ENCODE measurements at regions not wholly inside any gene's neighbourhood (a gene's known extent, or its start where the extent isn't known, plus 50 kb on each side); places are given as distances from the start of the nearest gene placed in this dataset.

DNA sequence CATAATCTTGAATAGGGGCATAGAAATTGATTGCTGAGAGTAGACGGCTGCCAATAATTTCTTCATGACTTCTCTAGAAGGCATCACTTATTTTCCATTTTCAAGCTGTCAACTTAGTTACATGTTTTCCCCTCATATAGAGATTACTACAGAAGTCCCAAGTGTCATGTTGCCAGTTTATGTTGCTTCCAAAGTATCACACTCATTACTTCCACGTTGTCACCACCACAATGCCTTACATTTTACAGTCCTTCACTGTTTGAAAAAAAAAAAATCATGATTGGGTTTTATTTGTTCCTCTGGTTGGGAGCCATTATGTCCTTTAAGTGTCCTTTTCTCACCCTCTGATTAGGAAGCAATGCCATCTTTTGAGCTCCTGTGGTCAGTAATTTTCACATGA lies 2144.6 kb upstream of the ACO1 start:
- Histone ChIP-seq H3K56ac (ENCODE audit: insufficient read length, low read depth, low read length) (no peak overlapping the region), H2AK5ac (ENCODE audit: insufficient read length, low read length) (no peak overlapping the region), H3K9me3 (ENCODE audit: control insufficient read depth, low read depth, low read length) (no peaks in the 10 kb centered on the region), H4K5ac (ENCODE audit: insufficient read length, low read depth, low read length) (no peak overlapping the region), H2BK120ac (ENCODE audit: low read depth, low read length, poor library complexity, severe bottlenecking) (no peak overlapping the region), H3K27ac (ENCODE audit: insufficient read length, low read depth, low read length) (no peak overlapping the region), H3K18ac (ENCODE audit: insufficient read length, low read depth, low read length) (no peak overlapping the region), H3K79me2 (ENCODE audit: insufficient read depth, low read length) (no peaks in the 10 kb centered on the region), H3K79me1 (ENCODE audit: insufficient read depth, low read depth, low read length, poor library complexity, severe bottlenecking) (no peaks in the 10 kb centered on the region), H3K23me2 (ENCODE audit: insufficient read length, low read depth, low read length, poor library complexity, severe bottlenecking) (no peaks in the 10 kb centered on the region), H3K4ac (ENCODE audit: low read depth, low read length) (no peak overlapping the region), H3K9ac (ENCODE audit: extremely low read depth, insufficient read length, low read length) (no peak overlapping the region), H3K23ac (ENCODE audit: insufficient read length, low read depth, low read length) (no peak overlapping the region), H2AFZ (ENCODE audit: low read length) (no peak overlapping the region), H3K27me3 (ENCODE audit: insufficient read depth, low read length) (no peaks in the 10 kb centered on the region), H3K4me1 (ENCODE audit: insufficient read depth, low read length) (no peaks in the 10 kb centered on the region), H2BK5ac (ENCODE audit: insufficient read length, low read length) (no peak overlapping the region), H4K20me1 (ENCODE audit: control insufficient read depth, insufficient read depth, insufficient read length) (no peaks in the 10 kb centered on the region), H2BK20ac (ENCODE audit: low read depth, low read length, poor library complexity, severe bottlenecking) (no peak overlapping the region), H3K14ac (ENCODE audit: insufficient read depth, low read length) (no peak overlapping the region), H3T11ph (ENCODE audit: low read length) (no peak overlapping the region), H2BK12ac (ENCODE audit: insufficient read length, low read depth, low read length) (no peak overlapping the region), H4K8ac (replicated peaks; ENCODE audit: insufficient read length, low read depth, low read length) (no peak overlapping the region), H2BK15ac (ENCODE audit: low read depth, low read length) (no peak overlapping the region), H4K91ac (ENCODE audit: insufficient read length, low read depth, low read length) (no peak overlapping the region), H3K4me2 (ENCODE audit: insufficient read depth, insufficient read length, low read length) (no peak overlapping the region)
- no peak overlapping the region for H3K4me3 Mint-ChIP-seq
- H3K9me3 Mint-ChIP-seq: peaks cover 0 to 4% of the 10 kb centered on the region in 2 experiments; a peak in 2 of 5 replicates
- WGBS (ENCODE audit: extremely low coverage, insufficient read length, low lambda C conversion rate): no CpG with 5 or more reads among the region's 2 CpGs
- no peaks in the 10 kb centered on the region for H3K36me3 Mint-ChIP-seq (ENCODE audit: insufficient read depth in 1 of 3, low read depth in 3 of 3)
- no peak overlapping the region for H3K27ac Mint-ChIP-seq
- no peaks in the 10 kb centered on the region for H3K27me3 Mint-ChIP-seq (ENCODE audit: low read depth)
- no peak for TF ChIP-seq CTCF (conservative IDR thresholded peaks at IDR 0.05)
- DNase-seq: no peak
- peaks cover 0 to 3% of the 10 kb centered on the region in 2 experiments; a peak in 2 of 4 replicates for H3K4me1 Mint-ChIP-seq

Data from H9 (cell line).